Neural cell (in vitro differentiated cells): ENCODE measurements at regions not wholly inside any gene's neighbourhood (a gene's known extent, or its start where the extent isn't known, plus 50 kb on each side); places are given as distances from the start of the nearest gene placed in this dataset.

Experiments
- CTCF ChIP-seq: fragments of 450-650 bp; IDR thresholded peaks from 2 replicates; pipeline ENCODE4 v1.5.1; 2014; ENCODE audit warnings: antibody characterized with exemption, mild to moderate bottlenecking, moderate library complexity; ENCODE audit not compliant: poor library complexity, severe bottlenecking
- RAD21 ChIP-seq: fragments of 450-650 bp; conservative IDR thresholded peaks from 2 replicates; pipeline ENCODE4 v1.6.1; 2014; ENCODE audit warnings: antibody characterized with exemption, mild to moderate bottlenecking, moderate library complexity
- REST ChIP-seq: IDR thresholded peaks from 2 replicates; pipeline ENCODE4 v1.6.1; 2012; ENCODE audit warnings: borderline replicate concordance
- SMC3 ChIP-seq: fragments of 450-650 bp; conservative IDR thresholded peaks from 2 replicates; pipeline ENCODE4 v1.6.1; 2014; ENCODE audit warnings: antibody characterized with exemption, mild to moderate bottlenecking, moderate library complexity; ENCODE audit not compliant: poor library complexity
- TAF1 ChIP-seq: IDR thresholded peaks from 2 replicates; pipeline ENCODE4 v1.6.1; 2012; ENCODE audit warnings: low read depth

- TF ChIP-seq CTCF = no peak
- no peak for TF ChIP-seq REST
- TF ChIP-seq RAD21 = no peak
- no peak for TF ChIP-seq TAF1
- no peak for TF ChIP-seq SMC3
These were observed 716.1 kb upstream of the ANO3 start for GRCh38 chr11:25615841-25616240.
